GM21723 (cell line): ENCODE measurements at regions not wholly inside any gene's neighbourhood (a gene's known extent, or its start where the extent isn't known, plus 50 kb on each side); places are given as distances from the start of the nearest gene placed in this dataset.
A peak's percentile ranks its signal among the peaks of the same experiment; 100 is the strongest.
"Not testable (repeated sequence)": the region's sequence is repeated elsewhere in the genome, so short reads cannot be mapped to it uniquely, and the experiment has no call there.

Source experiments
- ATAC-seq: cut with Tn5 transposase; IDR thresholded peaks from one replicate; pipeline ENCODE4 v1.9.1; 2021; ENCODE audit warnings: mild to moderate bottlenecking, moderate library complexity; ENCODE audit not compliant: unreplicated experiment

- ATAC-seq = not testable (repeated sequence)
Measured at GRCh38 chr7:106713452-106713851, 52.5 kb upstream of the CCDC71L start.

- ATAC-seq = not testable (repeated sequence)
Measured at GRCh38 chr7:106714590-106715442, 53.9 kb upstream of the CCDC71L start.

DNA sequence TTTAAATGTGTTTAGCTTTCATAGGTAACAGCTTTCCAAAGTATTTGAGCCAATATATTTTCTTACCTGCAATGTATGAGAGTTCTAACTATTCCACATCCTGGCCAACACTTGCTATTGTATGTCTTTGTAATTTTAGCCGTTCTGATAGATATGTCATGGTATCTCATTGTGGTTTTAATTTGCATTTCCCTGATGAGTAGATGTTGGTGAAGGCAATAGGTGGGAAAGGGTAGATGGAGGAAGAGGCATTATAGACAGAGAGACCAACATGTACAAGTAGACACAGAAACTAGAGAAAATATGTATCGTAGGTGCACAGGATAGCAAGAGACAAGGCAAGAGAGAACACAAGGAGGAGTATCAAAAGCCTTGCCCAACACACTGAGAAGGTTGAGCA, 54.8 kb upstream of the CCDC71L start:
- ATAC-seq = no peak

GRCh38 chr7:106717254-106717954, 56.4 kb upstream of the CCDC71L start:
- ATAC-seq = no peak

DNA sequence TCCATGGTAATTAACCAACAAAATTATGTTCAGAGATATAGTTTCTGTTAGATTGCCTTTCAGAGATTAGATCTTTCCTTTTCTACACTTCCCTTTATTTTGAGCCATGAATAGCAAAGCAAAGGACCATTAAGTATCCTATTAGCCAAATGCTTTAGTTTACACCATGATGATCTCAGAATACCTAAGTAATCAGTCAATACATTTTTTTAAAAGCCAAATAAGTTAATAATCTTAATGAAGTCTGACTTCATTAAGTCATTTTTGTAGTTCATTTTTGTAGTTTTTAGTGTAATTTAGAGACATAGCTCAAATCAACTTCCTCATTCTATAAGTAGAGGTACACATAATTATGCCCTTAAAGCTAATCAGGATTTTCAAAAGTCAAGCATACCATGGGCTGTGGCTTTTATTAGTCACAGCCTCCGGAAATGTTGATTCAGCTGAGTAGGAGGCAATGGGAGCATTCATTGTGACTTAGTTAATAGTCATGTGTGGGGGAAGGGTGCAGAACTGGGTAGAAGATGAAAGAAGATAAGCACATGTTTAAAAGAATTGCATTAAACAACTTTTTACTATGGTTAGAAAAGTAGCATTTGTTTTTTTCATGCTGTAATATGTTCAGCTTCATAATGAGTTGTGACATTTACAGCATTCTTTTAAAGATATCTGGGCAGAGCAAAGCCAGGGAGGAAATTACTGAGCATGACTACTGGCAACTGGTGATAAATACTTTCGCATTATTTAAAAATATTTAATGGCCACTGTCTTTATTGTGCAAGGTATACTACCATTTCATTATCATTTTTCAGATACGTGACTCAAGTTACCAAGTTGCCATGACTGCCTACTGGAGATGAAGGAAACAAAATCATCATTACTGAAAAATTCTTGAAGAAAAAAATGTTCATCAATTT, 57.3 kb upstream of the CCDC71L start:
- ATAC-seq = peak; percentile 76

- ATAC-seq = peak; percentile 80
Measured at GRCh38 chr7:106720641-106721040, 59.7 kb upstream of the CCDC71L start.

DNA sequence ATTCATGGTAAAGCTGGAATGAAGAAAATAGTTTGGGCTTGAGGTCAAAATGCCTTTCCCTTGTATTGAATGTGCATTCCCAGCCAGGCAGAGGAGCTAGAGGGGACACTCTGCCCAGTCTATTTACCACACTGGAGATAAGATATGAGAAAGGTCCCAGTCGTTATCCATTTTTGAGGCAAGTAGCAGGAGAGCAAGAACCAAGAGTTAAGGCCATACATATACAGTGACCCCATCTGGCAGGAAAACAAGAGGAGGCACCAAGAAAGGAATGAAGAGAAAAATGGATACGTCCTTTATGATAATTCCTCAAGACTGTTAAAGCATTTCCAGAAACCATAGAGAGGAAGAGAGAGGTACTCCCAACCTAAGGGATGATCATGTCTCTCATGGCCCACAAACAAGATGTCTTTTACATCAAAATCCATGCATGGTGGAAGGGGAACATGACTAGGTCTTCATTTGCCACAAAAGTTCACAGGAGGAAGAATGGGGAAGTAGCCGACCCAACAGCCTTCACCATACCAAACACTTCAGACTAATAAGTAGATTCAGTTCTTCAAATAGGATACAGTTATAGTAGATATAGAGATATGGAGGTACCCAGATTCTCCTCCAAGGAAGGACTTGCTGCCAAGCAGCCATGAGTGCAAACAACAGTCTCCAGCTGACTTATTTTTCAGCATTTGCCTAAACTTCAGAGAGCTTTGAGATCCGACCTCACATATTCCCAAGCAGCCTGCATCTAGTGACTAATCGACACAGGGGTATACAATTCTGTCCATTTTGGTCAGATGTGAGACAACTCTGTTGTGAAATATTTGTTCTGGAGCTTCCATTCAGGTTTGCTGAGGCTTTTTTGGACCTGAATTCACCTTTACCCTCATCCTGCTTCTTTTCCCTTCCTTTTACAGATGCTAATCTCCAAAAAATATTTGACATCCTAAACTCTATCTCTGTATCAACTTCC, 61.1 kb upstream of the CCDC71L start:
- ATAC-seq = no peak

DNA sequence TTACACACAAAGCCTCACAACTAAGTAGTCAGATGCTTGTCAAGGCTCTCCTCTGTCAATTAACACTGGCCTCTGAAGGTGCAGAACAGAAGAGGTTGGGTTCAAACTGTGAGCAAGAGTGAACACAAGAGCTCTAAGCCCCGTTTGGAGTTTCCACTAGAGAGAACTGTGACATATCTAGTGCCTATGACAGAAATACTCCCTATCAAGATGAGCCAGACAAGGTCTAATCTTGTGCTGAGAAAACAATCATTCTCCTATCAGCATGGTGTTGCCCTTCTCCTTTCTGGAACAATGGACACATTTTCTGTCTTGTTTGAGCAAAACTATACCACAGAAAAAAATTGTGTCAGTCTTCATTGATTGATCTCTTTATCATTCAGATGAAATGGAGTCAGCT, 62.4 kb upstream of the CCDC71L start:
- no peak for ATAC-seq

- ATAC-seq = no peak
Measured at GRCh38 chr7:106729720-106730385, 68.9 kb upstream of the CCDC71L start.

- peak; percentile 96 for ATAC-seq
Measured at GRCh38 chr7:106731187-106731586, 70.2 kb upstream of the CCDC71L start.

DNA sequence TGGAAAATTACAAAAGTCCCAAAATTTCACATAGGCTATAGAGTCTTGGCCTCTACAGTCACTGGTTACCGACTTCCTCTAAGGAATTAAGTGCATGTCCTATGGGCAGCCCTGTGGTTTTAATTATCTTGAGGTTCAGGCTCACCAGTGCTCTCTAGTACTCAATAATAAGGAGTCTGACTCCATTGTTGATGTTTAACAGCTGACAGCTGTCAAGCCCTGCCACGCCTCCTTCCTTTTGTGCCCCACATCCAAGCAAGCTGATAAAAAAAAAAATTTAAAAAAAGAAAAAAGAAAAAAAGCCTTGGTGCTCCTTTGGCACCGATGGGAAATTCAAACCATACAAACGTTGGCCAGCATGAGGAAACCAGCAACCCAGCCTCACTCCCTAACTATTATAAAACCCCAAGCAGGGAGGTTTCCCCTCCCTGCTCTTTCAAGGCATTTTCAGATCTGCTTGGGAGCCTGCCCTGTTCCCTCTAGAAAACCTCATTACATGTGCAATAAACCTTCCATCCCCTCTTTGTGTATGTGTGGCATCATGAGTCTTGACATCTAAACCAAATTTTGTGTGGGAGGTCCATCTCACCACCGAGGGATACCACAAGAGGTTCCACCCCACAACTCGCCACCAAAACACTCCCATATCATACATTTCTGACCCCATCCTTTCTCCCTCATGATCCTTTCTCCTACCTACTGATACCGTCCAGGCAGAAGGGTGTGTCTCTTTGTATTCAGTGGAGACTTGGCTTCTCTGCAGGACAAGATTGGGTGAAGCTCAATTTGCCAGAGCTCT, 70.9 kb upstream of the CCDC71L start:
- ATAC-seq = no peak

DNA sequence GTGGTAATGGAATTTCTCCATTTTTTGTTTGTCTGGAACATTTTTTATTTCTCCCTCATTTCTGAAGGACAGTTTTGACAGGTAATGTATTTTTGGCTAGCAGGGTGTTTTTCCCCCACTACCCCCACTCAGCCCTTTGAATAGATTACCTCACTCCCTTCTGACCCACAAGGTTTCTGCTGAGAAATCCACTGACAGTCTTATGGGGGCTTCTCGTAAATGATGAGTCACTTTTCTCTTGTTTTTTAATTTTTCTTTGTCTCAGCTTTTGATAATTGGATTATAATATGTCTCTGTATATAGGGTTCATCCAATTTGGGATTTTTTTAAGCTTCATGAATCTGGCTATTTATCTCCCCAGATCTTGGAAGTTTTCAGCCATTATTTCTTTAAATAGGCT, 74.7 kb upstream of the CCDC71L start:
- no peak for ATAC-seq

GRCh38 chr7:106736123-106736507, 75.2 kb upstream of the CCDC71L start:
- no peak for ATAC-seq

DNA sequence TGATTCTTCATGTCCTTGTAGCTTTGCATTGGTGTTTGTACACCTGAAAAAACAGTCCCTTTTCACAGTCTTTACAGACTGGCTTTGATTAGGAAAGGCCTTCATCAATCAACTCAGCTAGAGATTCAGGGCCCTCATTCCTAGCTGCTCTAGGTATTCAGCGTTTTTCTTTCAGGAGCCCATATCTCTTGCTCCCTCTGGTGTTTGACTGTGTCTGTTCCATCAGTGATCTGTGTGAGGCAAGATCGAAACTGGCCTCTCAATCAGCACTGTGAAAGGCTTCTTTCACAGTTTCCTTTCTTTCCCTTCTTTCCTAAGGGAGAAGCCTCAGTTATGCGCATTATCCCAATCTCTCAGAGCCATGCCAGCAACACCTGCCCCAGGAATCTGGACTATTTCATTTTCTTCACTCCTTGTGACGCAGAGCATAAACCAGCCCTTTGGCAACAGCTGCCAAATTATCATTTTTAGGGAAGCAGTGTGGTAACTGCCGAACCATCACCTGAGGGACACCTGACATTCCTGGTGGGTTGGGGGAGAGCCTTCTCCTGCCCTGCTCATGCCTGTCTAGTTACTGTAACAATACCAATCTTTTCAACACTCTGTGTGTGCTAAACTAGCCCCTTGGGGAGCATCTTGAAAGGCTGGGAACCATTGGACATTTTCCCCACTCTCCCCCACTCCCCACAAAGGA, 75.7 kb upstream of the CCDC71L start:
- ATAC-seq = peak; percentile 85

DNA sequence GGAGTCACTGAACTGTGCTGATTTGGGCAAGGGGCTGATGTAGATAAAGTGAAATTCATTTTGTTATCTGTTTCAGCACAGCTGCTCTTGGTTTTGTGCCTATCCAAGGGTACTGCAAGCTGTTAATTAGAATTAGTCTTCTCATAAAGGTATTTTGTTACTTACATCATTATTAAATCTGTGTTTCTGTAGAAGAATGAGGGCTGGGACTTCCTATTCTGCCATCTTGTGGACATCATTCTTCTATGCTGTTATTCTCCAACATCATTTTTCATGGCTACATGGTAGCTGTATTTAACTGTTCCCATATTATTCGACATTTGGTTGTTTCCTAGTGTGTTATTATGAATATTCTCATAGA, 76.2 kb upstream of the CCDC71L start:
- ATAC-seq = peak; percentile 4

DNA sequence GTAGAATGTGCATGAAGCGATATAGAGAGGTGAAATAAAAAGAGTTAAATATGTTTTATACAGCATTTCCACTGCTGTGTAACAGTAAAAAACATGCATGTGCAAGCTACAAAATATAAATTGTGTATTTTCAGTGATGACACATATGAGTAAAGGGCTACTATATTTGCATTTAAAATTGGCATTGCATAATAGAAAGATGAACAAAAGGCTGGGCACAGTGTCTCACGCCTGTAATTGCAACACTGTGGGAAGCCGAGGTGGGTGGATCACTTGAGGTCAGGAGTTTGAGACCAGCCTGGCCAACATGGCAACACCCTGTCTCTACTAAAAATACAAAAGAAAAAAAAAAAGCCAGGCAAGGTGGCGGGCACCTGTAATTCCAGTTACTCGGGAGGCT, 79.8 kb upstream of the CCDC71L start:
- ATAC-seq = no peak

DNA sequence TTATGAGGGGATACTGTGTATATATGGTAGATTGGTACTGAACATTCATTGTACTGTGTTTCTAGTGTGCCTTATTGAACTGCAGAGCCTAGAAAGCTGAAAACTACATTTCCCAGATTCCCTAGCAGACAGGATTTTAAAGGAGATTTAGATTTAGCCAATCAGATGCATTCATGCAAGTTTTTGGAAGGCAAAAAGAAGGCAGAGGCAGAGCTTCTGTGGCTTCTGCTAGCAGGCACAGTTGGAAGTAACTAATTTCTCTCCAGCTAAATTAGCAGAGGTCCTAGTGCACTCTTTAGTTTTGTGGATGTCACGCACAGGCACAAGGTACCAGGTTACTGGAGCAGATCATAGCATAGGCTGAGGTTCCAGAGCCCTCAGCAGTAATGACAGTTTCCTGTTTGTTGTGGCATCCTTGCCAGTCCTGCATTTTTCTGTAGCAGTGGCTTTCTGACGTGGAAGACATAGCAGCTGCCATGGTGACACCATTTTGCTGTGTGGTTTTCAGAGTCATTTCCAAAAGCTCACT, 83.7 kb upstream of the CCDC71L start:
- ATAC-seq = no peak

- not testable (repeated sequence) for ATAC-seq
Measured at GRCh38 chr7:106747301-106747700, 86.3 kb upstream of the CCDC71L start.
